Inflammatory macrophage treated with lipopolysaccharide for 1 hour (primary cell): ENCODE measurements at regions not wholly inside any gene's neighbourhood (a gene's known extent, or its start where the extent isn't known, plus 50 kb on each side); places are given as distances from the start of the nearest gene placed in this dataset.
"Not testable (repeated sequence)": the region's sequence is repeated elsewhere in the genome, so short reads cannot be mapped to it uniquely, and the experiment has no call there.

Experiments
- DNase-seq, 2 donors: peaks; one replicate each; pipeline ENCODE4 v3.0.0-alpha.2; 2020 to 2022

DNA sequence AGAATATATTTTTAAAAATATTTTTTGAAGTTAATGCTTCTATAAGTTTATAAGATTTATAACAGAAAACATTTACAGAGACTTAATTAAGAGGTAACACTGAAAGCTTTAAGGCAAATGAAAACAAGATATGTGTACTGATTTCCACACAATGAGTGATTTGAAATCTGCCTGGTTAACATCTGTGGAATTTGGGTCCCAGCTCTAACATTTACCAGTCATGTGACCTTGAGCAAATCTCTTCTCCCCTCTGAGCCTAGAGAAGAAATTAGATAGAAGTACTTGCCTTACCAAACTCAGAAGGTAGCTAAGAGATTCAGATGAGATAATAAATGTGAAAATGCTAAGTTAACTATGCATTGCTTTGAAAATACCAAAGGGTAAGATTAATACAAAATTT is 458.8 kb upstream of the LCORL start:
- DNase-seq: no peak

DNA sequence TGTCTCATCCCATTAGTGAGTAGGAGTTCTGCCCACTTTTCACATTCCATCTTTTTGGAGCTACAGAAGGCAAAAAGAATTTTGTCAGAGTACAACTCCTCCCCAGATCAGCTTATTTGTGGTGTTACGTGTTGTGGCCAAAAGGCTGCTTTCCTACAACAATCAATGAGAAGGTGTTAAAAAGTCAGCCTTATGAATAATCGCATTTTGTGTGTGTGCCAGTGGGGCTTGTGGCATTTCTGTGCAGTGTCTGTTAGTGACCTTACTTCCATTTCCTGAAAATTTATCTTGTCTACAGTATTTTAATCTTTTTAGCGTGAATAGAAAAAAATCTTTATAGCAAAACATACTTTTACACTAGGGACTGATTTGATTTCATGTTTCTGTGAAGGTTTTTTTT is 458.3 kb upstream of the LCORL start:
- DNase-seq: no peak

DNA sequence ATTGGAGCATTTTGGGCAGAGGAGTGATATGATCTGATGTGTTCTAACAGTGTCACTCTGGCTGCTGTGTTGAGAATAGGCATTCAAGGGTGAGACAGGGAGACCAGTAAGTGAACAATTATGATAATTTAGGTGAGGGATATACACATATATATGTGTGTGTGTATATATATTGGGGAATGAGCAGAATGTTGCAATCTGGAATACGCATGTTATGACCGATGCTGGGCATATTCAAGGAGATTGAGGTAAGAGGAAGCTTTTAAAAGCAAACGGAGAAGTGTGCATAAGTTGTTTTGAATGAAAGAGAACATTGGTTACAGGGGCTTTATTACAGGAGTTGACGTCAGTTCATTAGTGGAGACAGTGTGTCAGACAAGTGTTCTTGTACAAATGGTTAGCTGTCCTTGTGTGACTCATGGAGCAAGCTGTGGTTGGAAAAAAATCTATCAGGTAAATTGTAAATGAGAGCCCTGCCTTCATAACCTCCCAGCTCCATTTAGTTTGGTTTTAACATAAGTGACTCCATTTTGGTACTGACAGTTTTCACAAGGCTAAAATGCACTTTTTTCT is 442.5 kb upstream of the LCORL start:
- no peak for DNase-seq

DNA sequence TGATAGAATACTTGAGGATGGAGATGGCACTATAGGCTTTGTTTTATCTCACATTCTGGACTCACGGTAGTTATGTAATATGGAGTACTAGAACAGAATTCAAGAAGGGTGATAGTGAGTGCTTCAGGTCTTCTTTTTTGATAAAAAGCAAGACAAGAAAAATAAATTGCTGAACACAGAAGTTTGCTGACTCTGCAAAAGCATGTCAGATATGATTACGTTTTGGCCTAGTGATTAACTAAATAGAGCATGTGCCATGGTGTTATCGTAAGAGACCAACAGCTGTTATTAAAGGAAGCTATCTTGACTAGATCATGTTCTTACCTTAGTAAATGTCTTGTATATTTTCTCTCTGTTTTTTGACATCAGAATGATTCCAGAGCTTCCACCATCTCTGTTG is 436.9 kb upstream of the LCORL start:
- DNase-seq: no peak

DNA sequence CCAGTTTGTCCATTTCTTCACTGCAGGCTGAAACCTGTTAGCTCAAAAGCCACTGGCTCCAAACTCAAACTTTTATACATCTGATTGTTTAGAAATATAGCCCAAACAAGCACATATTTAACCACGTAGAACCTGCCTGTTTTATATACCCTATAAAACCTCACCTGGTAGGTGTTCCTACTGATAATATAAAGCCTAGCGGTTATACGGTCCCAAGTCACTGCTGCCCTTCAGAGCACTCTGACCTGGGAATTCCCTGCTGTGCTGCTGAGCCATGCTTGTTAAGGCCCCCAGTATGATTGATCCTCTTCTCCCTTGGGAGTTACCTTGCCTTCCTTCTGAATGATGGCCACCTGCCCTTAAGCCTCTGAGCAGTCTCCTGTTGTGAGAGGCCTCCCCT is 432.8 kb upstream of the LCORL start:
- no peak for DNase-seq

DNA sequence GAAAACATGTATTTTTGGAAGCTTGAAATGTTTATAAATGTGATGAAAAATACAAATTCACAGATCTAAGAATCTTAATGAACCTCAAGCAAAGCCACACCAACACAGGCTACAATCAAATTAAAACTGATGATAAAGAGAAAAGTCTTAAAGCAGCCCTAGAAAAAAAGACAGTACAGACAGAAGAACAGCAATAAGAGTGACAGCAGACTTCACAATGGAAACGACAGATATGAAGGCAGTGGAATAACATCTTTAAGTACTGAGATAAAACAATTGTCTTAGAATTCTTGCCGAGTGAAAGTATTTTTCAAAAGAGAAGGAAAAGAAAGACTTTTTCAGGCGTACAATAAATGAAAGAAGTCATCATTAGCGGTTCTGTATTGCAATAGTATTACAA is 423.6 kb upstream of the LCORL start:
- no peak for DNase-seq

DNA sequence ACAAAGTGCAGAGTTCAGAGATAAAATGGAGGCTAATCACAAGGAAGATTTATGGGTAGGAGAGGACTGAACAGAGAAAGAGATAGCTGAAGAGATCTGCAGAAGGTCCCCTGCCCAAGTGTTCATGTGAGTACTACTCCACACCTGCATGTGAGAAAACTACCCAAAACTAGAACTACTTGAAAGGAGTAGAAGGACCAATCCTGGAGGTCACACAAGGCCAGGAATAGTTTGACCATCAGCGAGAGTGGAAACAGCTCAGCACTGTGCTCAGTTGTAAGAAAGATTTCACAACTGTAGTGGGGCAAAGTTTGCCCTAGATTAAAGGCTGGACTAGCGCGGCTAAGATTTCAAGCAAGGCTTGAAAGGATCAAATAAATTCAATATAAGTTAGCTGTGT is 422.7 kb upstream of the LCORL start:
- DNase-seq: no peak

DNA sequence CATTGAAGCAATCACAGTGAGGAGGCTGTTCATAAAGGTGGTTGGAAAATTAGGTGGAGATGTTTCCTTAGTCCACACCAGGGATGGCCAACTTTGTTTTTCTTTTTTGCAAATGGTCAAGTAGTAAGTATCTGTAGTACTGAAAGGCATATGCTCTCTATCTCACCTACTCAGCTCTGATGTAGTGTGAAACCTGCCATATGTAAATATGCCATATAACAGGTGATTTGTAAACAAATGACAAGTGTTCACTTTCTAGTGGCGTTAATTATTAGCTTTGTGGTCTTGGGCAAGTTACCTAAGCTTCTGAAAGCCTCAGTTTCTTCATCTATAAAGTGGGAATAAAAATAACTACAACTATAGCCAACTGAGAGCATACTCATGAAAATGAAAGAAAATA is 421.4 kb upstream of the LCORL start:
- no peak for DNase-seq

DNA sequence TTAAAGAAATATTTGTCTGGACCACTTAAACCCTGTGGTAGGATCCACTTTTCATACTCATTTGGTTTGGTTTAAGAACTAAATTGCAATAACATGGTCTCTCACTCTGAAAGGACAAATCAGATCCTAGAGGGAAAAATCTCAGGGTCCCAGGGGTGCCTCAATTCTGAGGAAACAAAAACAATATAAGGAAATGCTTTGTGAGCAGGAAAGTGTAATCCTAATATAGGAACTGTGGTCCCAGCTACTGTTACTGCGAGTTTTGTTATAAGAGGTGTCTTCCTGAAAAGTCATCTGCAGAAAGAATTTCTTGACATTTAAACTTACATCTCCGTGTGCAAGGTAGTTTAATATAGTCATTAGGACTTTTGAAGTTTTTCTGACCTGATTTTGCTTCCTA is 420.1 kb upstream of the LCORL start:
- no peak for DNase-seq

DNA sequence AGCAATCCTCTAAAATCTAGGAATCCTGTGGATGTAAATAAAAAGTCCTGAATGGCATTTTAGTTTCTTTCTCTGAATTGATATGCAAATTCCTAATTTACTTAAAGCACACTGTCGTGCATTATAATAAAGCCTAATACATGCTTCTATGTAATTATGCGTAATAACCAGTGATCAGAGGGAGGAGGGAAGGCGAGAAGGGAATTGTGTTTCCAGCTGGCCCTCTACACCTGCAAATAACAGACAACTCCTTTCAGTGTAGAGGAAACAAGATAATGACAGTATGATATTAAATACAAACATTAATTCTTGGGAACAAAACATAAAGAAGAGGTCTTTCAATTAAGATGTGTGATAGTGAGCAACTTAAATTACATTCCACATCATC is 419.6 kb upstream of the LCORL start:
- DNase-seq: no peak

DNA sequence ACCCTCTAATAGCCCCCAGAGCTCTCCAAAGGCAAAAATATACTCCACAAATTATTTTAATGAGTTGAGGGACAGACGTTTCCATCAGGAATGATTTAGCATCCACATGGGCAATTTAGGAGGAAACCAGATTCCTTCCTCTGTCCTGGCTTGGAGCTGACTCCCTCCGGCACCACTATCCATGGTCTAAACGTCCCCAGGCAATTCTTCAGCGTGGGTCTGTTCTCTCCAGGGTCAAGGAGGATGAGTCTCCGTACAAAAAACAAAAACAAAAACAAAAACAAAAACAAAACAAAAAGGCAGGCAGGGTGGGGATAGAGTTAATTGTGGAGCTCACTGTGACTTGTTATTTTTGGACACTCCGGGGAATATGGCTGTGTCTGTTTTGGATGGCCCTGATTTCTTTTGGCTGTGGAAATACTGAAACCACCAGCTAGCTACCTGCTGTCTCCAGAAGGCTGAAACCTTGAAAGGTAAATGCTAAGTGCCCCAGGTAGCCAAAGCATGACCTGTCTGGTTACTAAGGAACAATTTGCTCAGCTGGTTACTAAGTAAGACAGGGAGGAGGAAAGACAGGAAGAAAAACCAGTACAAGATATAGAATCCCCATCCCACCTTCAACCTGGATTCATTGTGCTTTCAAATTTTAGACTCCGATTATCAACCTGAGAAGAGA is 419.1 kb upstream of the LCORL start:
- no peak for DNase-seq

DNA sequence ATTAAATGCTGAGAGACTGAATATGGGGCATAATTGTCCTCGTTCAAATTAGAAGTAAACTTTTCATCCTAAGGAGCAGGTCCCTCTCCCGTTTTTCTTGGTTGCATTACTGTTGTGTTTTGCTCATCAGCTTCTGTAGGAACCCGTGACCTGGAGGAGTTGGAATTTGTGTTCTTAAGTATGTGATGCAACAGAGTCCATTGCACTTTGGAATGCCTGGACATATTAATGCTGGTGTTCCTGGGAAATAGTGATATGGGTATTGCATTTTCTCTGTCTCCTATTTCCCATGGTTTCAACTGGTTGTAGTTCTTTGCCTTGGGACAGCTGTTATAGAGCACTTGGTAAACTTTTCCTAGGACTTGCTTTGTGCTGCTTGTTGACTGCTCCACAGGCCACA is 417.8 kb upstream of the LCORL start:
- DNase-seq: no peak

DNA sequence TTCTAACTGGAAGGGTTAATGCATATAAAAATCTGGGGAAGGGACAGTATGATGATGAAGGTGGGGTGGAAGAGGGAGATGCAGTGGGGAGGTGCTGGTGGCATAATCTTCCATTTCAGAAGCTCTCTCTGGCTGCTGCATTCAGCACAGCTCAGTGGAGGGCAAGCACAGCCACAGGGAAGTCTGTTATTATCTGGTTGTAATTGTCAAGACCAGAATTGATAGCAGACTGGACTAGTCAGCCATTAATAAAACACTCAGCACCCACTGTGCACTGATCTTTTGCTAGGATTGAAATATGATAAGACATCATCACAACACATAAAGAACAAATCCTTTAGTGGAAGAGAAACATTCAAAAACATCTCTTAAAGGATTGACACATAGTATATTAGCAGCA is 414.2 kb upstream of the LCORL start:
- DNase-seq: no peak

DNA sequence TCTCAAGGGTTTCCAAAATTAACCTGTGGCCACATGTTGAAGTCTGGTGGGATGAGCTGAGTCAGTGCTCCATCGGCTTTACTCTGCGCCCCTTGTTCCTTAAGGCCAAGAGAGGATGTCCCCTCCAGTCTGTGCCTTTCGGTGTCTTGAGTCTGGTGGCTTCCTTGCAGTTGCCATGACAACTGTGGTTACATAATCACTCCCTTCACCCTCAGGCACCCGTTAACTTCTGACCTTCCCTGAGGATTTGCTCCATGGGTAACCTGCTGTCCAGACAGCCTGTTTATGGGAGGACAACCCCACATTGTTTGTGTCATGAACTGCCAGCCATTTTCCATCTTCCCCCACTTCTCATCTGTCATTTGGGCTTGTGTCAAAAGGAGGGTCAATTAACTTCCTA is 401.1 kb upstream of the LCORL start:
- DNase-seq: no peak

DNA sequence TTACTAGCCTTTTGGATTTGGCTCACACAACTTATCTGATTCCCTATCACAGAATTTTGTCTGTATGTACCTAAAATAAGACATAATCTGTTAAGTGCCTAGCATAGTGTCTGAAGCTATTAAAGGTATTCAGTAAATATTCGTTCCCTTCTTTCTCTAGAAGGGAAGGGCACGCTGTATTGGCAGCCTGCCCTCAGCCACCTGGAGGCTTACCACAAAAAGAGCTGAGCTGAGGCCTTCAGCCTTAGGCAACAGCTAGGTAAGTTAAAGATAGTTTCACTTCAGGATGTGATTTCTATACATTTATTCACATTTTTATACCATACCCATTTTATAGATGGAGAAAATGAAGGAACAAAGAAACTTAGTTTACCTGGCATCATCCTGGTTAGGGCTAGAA is 400.0 kb upstream of the LCORL start:
- DNase-seq: no peak

DNA sequence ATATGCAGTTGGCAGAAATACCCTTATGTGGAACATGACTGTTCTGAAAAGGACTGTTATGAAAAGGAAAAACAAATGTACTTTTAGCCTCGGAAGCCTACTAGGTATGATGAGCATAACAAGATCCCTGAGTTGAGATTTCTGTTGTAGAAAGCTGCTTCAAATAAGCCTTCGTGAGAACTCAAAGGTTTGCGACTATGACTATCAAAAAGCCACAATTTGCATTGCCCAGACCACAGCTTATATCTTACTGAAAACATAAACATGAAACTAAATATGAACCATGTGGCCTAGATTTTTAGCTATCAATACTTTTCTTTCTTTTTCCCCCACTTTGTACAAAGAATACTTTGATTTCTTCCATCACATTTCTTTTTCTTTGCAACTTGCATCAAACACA is 398.2 kb upstream of the LCORL start:
- no peak for DNase-seq

DNA sequence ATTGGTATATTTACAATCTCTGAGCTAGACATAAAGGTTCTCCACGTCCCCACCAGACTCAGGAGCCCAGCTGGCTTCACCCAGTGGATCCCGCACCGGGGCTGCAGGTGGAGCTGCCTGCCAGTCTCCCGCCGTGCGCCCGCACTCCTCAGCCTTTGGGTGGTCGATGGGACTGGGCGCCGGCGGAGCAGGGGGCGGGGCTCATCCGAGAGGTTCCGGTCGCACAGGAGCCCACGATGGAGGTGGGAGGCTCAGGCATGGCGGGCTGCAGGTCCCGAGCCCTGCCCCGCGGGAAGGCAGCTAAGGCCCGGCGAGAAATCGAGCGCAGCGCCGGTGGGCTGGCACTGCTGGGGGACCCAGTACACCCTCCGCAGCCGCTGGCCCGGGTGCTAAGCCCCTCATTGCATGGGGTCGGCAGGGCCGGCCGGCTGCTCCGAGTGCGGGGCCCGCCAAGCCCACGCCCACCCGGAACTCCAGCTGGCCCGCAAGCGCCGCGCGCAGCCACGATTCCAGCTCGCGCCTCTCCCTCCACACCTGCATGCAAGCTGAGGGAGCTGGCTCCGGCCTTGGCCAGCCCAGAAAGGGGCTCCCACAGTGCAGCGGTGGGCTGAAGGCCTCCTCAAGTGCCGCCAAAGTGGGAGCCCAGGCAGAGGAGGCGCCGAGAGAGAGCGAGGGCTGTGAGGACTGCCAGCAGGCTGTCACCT is 396.8 kb upstream of the LCORL start:
- not testable (repeated sequence) for DNase-seq

DNA sequence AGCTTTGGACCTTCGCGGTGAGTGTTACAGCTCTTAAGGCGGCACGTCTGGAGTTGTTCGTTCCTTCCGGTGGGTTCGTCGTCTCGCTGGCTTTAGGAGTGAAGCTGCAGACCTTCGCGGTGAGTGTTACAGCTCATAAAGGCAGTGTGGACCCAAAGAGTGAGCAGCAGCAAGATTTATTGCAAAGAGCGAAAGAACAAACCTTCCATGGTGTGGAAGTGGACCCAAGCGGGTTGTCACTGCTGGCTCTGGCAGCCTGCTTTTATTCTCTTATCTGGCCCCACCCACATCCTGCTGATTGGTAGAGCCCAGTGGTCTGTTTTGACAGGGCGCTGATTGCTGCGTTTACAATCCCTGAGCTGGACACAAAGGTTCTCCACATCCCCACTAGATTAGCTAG is 396.1 kb upstream of the LCORL start:
- DNase-seq: not testable (repeated sequence)

DNA sequence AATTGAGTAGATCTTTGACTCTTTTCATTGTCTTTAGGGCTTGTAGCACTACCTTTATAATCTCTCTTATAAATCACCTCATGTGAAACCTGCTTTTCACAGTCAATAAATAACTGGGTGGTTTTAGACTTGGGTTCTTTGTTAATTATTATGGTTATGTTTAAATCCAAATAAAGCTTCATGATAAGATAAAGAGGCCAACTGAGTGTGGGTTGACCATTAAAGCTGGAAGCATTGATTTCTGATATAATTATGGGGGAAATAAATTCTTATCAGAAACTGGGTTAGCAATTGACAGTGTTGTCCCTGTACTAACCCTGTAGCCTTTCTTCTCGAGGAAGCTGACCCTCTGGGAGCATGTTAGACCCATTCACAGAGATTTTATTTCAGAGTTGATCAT is 384.7 kb upstream of the LCORL start:
- DNase-seq: no peak

DNA sequence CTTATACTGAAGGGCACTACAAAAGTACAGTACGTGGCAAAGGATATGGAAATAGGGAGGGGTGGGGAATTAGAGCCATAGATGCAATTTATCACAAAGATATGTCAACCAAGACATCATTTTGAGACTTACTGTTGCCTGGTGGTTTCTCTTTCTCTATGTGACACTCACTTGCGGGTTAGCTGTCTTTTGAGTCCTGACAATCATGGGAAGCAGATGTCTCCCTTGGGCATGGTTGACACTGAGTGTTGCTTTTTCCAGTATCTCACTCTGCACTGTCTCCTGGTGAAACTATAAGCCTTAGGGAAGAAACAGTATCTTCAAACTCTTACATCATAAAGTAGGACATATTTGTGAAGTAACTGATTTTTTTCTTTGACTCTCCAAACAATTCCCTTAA is 383.5 kb upstream of the LCORL start:
- no peak for DNase-seq

DNA sequence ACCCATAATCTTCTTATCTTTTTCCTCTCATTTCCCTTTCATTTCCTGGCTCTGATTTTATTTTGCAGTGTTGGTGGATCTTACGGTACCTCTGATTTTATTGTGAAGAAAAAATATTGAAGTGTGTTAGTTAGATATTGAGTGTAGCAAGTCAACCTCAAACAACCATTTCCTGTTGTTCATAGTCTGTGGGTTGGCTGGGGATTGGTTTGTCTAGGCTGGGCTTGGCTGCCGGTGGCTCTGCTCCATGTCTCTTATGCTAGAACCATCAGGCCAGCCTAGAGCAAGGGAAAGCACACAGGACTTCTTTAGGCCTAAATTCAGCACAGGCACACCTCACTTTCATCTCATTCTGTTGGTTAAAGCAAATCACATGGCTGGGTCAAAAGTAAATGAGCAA is 383.1 kb upstream of the LCORL start:
- DNase-seq: no peak

DNA sequence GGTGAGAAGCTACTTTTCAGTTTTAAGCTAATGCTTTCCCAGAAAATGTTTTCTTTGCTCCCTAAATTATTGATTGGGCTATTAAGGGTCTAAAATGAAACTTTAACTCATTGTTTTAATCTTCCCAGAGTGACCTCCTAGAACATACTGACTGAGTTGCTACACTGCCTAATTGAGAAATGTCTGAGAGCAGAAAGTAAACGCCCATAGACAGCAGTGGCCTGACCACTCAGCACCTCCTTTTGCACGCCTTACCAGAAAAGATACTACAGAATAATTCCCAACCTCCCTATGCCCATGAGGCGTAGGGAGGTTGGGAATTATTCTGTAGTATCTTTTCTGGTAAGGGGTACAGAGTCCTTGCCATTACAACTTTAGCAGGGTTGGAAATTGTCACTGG is 381.8 kb upstream of the LCORL start:
- no peak for DNase-seq

DNA sequence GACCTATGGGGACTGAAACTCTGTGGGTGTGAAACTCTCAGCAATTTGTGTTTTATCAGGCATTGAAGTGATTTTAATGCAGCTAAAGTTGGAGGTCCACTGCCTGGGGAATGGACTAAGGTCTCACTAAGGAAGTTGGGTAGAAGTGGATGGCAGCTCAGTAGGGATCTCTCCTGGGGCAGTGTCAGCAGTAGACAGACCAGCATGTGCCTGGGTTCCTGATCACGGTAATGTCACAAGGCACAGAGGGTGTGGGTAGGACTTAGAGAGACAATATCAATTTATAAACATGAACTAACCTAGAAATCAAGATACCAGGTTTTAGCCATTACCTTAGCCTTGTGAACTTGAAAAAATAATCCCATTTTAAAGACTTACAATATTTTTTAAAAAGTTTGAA is 380.3 kb upstream of the LCORL start:
- DNase-seq: no peak

DNA sequence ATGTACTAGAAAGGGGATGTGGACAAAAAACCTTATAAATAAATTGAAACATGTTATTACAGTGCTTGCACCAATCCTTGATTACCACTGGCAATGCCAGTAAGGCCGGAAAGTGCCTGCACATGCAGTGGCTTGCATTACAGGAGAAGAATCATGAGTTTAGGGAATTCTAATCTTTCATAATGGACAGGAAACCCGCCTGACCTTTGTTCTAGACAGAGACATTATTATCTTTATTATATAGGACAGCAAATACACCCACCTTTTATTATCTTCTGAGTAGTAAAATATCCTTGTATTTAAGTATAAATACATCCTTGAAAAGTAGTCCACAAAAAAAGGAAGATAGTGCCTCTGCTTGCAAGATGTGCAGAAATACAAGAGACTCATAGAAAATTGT is 379.9 kb upstream of the LCORL start:
- no peak for DNase-seq

DNA sequence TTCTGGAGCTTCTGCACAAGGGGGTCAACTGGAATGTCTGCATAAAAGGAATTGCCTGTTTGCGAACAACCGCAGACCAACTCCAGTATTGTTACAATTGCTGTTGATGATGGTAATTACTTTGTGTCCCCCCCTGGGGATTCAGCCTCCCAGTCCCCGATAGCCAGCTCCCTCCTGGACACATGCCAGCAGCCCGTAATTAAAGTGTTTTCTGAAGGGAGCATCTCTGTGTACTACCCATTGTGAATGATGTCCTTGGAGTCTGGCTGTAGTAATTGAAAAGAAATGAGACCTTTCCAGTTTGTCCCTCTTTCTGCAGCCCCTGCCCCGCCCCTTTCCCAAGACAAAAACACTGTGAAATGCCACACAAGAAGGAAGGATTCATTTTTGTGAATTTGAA is 377.1 kb upstream of the LCORL start:
- DNase-seq: no peak
